ENCODE measurements at regions not wholly inside any gene's neighbourhood (a gene's known extent, or its start where the extent isn't known, plus 50 kb on each side); places are given as distances from the start of the nearest gene placed in this dataset.

DNA sequence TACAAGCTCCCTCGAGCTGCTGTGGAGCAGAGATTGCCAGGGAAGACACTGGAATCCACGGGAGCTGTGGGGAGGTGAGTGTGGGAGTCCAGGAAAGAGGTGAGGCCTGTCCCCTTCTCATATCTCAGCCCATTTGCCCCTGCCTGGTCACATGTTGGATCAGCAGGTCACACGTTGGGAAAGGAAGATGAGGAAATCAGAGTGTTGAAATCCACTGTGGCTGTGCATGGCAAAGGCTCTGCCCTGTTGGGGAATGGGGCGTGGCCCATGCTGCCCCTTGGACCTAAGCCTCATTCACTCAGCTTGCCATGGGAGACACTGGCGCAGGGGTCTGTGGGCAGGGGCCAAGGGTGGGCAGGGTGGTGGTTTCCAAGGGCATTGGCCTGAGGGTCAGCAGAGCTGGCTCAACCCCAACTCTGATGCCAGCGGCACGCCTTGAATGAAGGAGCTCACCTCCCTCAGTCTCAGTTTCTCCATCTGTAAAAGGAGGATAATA is 85.4 kb upstream of the CPEB4 start:
- DNase-seq (ENCODE audit: low spot score): peak; percentile 32

DNA sequence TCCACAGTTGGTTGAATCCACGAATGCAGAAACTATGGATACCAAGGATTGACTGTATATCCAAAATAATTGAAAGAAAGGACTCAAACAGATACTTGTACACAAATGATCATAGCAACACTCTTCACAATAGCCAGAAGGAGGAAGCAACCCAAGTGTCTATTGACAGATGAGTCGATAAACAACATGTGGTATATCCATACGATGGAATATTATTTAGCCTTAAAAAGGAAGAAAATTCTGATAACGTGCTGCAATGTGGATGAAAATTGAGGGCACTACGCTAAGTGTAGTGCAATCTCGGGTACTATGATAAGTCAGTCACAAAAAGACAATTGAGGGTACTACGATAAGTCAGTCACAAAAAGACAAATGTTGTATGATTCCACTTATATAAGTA is 83.6 kb upstream of the CPEB4 start:
- no peak for DNase-seq (ENCODE audit: low spot score)

DNA sequence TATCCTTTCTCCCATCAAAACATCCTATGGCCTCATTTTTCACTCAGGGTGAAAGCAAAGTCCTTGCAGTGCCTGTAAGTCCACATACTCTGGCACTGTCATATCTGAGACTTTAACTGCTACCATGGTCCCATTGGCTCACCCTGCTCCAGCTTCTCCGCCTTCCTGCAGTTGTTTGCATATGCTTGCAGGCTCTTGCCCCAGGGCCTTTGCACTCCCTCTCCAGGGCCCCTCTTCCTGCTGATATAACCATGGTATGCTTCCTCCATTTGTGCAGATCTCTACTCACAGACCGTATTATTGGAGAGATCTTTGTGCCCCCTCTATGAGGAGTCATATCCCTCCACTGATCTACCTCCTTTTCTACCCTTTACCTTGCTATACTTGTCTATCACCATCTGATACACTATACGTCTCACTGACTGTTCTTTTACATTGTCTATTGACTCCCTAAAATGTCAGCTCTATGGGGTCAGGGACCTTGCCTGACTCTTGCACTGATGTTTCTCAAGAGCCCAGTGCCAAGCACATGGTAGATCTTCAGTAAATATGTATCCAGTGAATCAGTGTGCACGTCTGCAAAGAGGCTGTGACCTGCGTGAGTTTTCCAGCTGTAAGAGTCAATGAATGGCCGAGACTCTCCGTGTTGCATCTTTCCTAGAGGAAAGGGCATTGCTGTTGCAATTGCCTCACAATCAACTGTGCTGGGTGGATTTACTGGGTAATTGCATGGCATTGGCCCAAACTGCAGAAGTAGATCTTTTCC is 81.7 kb upstream of the CPEB4 start:
- DNase-seq (ENCODE audit: low spot score): no peak

- DNase-seq (ENCODE audit: low spot score): no peak
These were observed 80.9 kb upstream of the CPEB4 start for GRCh38 chr5:173807181-173807655.

- no peak for DNase-seq (ENCODE audit: low spot score)
These were observed 79.9 kb upstream of the CPEB4 start for GRCh38 chr5:173808079-173808808.

- no peak for DNase-seq (ENCODE audit: low spot score)
These were observed 79.1 kb upstream of the CPEB4 start for GRCh38 chr5:173809014-173809413.

GRCh38 chr5:173812811-173813550 is 75.2 kb upstream of the CPEB4 start:
- no peak for DNase-seq (ENCODE audit: low spot score)

GRCh38 chr5:173814053-173814452 is 74.1 kb upstream of the CPEB4 start:
- DNase-seq (ENCODE audit: low spot score): no peak

DNA sequence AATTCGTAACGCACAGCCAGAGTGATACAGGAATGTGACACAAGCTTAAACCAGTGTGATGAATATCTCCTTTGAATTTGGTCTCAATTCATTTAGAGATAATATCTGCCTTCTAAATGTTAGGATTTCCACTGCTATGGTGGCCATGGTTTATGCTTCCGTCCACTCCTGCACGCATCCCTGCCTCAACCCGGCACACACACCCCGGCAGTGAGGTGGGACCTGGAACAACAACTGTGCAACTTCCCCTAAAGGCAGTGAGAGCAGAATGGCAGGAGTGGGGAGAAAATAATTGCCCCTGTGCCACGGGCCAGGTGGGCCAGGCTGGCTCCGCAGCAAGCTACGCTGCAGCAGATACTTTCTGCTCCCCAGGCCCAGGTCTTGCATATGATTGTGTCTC is 72.6 kb upstream of the CPEB4 start:
- DNase-seq (ENCODE audit: low spot score): no peak

DNA sequence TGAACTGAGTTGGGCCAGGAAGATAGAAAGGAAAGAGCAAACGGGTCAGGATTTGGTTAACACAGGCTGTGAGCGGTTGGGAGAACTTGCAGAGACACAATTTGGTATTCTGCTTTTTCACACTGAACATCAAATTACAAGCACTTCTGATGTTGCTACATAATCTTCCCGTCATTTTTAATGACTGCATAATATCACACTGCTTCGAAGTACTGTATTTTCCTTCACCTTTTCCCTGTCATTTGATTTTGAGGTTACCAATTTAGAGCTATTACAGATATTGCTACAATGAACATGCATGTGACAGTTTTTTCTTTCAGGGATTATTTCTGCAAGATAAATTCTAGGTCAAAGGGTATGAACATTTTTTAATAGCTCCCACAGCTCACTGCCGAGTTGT is 71.4 kb upstream of the CPEB4 start:
- no peak for DNase-seq (ENCODE audit: low spot score)

- no peak for DNase-seq (ENCODE audit: low spot score)
These were observed 70.6 kb upstream of the CPEB4 start for GRCh38 chr5:173817561-173817960.

- DNase-seq (ENCODE audit: low spot score): no peak
These were observed 68.6 kb upstream of the CPEB4 start for GRCh38 chr5:173819521-173819920.

DNA sequence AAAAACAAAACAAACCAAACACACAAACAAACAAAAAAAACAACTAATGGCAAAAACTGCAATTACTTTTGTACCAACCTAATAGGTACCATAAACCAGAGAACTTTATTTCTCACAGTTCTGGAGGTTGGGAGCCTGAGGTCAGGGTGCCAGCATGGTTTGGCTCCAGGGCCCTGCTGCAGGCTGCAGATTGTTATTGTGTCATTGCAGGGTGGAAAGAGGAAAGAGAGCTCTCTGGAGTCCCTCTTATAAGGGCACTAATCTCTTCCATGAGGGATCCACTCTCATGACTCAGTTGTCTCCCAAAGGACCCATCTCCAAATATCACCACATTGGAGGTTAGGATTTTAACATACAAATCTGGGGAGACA is 64.9 kb upstream of the CPEB4 start:
- DNase-seq (ENCODE audit: low spot score): no peak

DNA sequence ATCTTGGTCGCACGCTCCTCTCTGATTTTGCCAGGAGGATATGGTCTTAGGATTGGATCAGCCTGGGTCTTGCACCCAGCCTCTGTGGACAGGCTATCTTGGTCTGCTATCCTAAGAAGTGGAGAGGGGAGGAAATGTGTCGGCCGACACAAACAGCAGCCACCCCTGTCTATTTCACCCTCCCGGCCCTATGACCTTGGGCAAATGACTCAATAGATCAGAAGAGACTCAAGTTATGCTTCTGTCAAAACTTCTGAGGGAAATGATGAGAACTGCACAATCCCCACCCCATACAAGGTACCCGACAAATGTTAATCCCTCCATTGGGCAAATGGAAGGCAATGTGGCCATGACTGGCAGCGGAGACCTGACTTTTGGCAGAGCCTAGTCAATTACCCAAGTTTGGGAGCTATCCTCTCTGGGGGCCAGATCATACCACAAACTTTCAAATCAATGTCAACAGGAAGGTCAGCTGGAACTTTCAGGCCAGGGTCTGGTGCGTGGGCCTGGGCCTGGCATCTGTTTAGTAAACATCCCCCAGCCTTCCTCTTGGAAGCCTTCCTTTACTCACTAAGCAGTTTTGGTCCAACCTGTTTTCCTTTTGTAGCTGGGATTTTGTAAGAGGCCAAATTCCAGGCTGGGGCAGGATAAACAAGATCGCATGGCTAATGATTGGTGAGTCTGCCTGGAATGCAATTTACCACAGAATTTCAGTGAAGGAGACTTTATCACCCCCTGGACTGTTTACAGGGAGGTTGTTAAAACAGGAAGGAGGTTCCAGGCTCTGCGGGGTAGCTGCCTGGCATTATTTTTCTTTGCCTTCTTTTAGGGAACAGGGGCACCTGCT is 64.2 kb upstream of the CPEB4 start:
- DNase-seq (ENCODE audit: low spot score): peak; percentile 83

DNA sequence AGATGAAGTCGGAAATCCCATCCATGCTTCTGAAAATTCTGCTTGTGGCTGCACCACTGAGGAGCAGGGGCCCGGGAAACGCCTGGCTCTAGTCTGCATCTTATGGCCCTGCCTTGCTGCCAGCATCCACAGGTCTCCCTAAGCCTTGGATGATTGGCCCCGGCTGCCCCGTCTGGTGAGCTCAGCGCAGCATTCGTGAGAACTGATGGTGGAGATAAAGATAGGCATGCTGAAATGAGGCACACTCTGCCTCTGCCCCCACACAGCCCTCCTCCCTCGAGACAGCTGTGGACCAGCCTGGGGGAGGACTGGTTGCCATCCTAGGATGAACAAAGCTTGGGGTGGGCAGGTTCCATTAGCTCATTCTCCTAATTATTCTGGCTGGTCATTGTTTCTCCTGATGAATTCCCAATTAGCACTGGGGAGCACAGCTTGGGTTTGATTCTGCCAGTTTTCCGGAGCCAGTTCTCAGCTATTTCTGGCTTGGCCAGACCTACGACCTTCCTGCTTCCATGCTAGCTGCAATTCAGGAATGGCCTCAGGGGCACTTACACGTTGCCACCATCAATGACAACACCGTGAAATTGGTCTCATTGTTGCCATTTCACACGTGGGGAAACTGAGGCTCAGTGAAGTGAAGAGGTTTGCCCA is 62.8 kb upstream of the CPEB4 start:
- no peak for DNase-seq (ENCODE audit: low spot score)

DNA sequence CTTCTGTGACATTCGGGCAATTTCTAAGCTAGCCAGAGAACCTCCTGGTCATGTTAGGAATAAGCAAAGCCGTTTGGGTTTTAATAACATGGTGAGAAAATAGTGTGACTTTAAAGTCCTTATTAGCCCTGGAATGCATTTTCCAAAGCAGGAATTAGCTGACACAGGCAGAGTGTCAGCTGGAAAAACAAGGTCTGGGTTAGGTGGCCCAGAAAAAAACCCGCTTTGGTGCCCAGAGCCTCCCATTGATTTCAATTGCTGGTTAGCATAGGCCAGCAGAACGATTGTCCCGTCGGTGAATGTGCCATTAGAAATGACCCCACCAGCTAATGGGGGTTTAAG is 62.1 kb upstream of the CPEB4 start:
- no peak for DNase-seq (ENCODE audit: low spot score)

- no peak for DNase-seq (ENCODE audit: low spot score)
These were observed 61.5 kb upstream of the CPEB4 start for GRCh38 chr5:173826428-173827350.

GRCh38 chr5:173828952-173829351 is 59.2 kb upstream of the CPEB4 start:
- DNase-seq (ENCODE audit: low spot score): no peak

DNA sequence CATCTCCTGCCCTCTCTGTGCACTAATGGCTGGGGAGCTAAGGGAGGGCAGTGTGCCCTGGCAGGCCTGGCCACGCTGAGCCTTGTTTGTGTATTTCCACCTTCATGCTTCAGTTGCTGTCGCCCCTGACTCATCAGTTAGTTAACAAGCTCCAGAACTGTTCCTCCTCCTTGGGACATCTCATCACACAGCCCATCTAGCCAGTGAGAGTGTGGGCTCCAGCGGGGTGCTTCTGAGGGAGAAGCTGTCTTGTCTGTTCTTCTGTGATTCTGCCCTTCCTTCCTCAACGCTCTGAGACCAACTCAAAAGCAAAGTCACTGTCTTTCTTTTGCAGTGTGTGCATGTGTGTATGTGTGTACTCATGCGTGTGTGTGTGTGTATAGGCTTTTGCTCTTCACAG is 58.3 kb upstream of the CPEB4 start:
- DNase-seq (ENCODE audit: low spot score): peak; percentile 17

GRCh38 chr5:173830421-173830820 is 57.7 kb upstream of the CPEB4 start:
- no peak for DNase-seq (ENCODE audit: low spot score)
